HG03280 (cell line): ENCODE measurements at regions not wholly inside any gene's neighbourhood (a gene's known extent, or its start where the extent isn't known, plus 50 kb on each side); places are given as distances from the start of the nearest gene placed in this dataset.

Experiments used
- ATAC-seq: cut with Tn5 transposase; IDR thresholded peaks from one replicate; pipeline ENCODE4 v1.9.1; 2021; ENCODE audit warnings: mild to moderate bottlenecking, moderate library complexity; ENCODE audit not compliant: unreplicated experiment

GRCh38 chr11:64499261-64500004, 56.3 kb upstream of the SLC22A11 start:
- ATAC-seq, result no peak

GRCh38 chr11:64500176-64501013, 55.3 kb upstream of the SLC22A11 start:
- no peak for ATAC-seq

- ATAC-seq, result no peak
Observed at GRCh38 chr11:64501500-64502427, 54.0 kb upstream of the SLC22A11 start.

- no peak for ATAC-seq
Observed at GRCh38 chr11:64502634-64503033, 53.1 kb upstream of the SLC22A11 start.

- no peak for ATAC-seq
Observed at GRCh38 chr11:64503186-64503753, 52.5 kb upstream of the SLC22A11 start.

- ATAC-seq, result no peak
Observed at GRCh38 chr11:64504999-64505398, 50.7 kb upstream of the SLC22A11 start.
